ENCODE measurements at regions not wholly inside any gene's neighbourhood (a gene's known extent, or its start where the extent isn't known, plus 50 kb on each side); places are given as distances from the start of the nearest gene placed in this dataset.
A peak's percentile ranks its signal among the peaks of the same experiment; 100 is the strongest.

- H4K91ac ChIP-seq (ENCODE audit: low read length) = no peak overlapping the region
- H2AK5ac ChIP-seq (ENCODE audit: low read length, severe bottlenecking) = no peak overlapping the region
- no peak overlapping the region for H3K14ac ChIP-seq (ENCODE audit: low read length in 2 of 2)
- H3K23ac ChIP-seq (ENCODE audit: low read length in 2 of 2) = no peak overlapping the region
- no peak overlapping the region for H2BK15ac ChIP-seq (ENCODE audit: low read depth, poor library complexity, severe bottlenecking)
- no peak for DNase-seq
- H3K9me3 ChIP-seq (ENCODE audit: control insufficient read depth, low read length) = peaks cover 10% of the 10 kb centered on the region
- H2BK12ac ChIP-seq (ENCODE audit: low read length in 2 of 2) = no peak overlapping the region
- H2BK5ac ChIP-seq (ENCODE audit: low read depth, low read length, poor library complexity, severe bottlenecking) = no peak overlapping the region
- H3K9ac ChIP-seq (ENCODE audit: low read length) = no peak overlapping the region
- H3K79me1 ChIP-seq (replicated peaks; ENCODE audit: low read length, poor library complexity, severe bottlenecking) = no peaks in the 10 kb centered on the region
- peaks cover 1% of the 10 kb centered on the region for H3K4me1 ChIP-seq (ENCODE audit: control insufficient read depth, insufficient read depth, low read depth, low read length)
- no peak overlapping the region for H2AFZ ChIP-seq (ENCODE audit: low read depth, low read length)
- H3K27ac ChIP-seq (ENCODE audit: low read length, poor library complexity, severe bottlenecking) = no peak overlapping the region
- H3K36me3 ChIP-seq (ENCODE audit: control insufficient read depth in 1 of 2, insufficient read depth in 2 of 2, low read depth in 1 of 2, low read length in 2 of 2) = no peaks in the 10 kb centered on the region
- no peak overlapping the region for H3K4me2 ChIP-seq (ENCODE audit: low read length, poor library complexity, severe bottlenecking)
- no peak overlapping the region for H2BK120ac ChIP-seq (ENCODE audit: low read depth, low read length)
- no peak overlapping the region for H3K4me3 ChIP-seq (ENCODE audit: insufficient read depth in 1 of 2, low read depth in 1 of 2, low read length in 2 of 2)
- H3K4ac ChIP-seq (ENCODE audit: low read depth in 1 of 2, low read length in 2 of 2) = no peak overlapping the region
- no peaks in the 10 kb centered on the region for H3K27me3 ChIP-seq (ENCODE audit: control insufficient read depth in 1 of 2, insufficient read depth in 1 of 2, low read length in 2 of 2)
- H4K8ac ChIP-seq (ENCODE audit: low read length) = no peak overlapping the region
- no peak overlapping the region for H3K18ac ChIP-seq (ENCODE audit: low read depth in 1 of 2, low read length in 2 of 2)
Measured at GRCh38 chr9:79383096-79383495, 188.7 kb upstream of the TLE4 start.

- no peak overlapping the region for H2BK15ac ChIP-seq (ENCODE audit: low read depth, poor library complexity, severe bottlenecking)
- no peak overlapping the region for H3K4me3 ChIP-seq (ENCODE audit: insufficient read depth in 1 of 2, low read depth in 1 of 2, low read length in 2 of 2)
- no peak overlapping the region for H3K23ac ChIP-seq (ENCODE audit: low read length in 2 of 2)
- H3K14ac ChIP-seq (ENCODE audit: low read length in 2 of 2) = no peak overlapping the region
- no peak overlapping the region for H2BK120ac ChIP-seq (ENCODE audit: low read depth, low read length)
- no peak for DNase-seq
- H2AK5ac ChIP-seq (ENCODE audit: low read length, severe bottlenecking) = no peak overlapping the region
- H3K9ac ChIP-seq (ENCODE audit: low read length) = no peak overlapping the region
- H4K8ac ChIP-seq (ENCODE audit: low read length) = no peak overlapping the region
- H3K18ac ChIP-seq (ENCODE audit: low read depth in 1 of 2, low read length in 2 of 2) = no peak overlapping the region
- peaks cover 7% of the 10 kb centered on the region for H3K9me3 ChIP-seq (ENCODE audit: control insufficient read depth, low read length)
- no peaks in the 10 kb centered on the region for H3K27me3 ChIP-seq (ENCODE audit: control insufficient read depth in 1 of 2, insufficient read depth in 1 of 2, low read length in 2 of 2)
- peaks cover 1% of the 10 kb centered on the region for H3K4me1 ChIP-seq (ENCODE audit: control insufficient read depth, insufficient read depth, low read depth, low read length)
- H2BK5ac ChIP-seq (ENCODE audit: low read depth, low read length, poor library complexity, severe bottlenecking) = no peak overlapping the region
- no peak overlapping the region for H3K4ac ChIP-seq (ENCODE audit: low read depth in 1 of 2, low read length in 2 of 2)
- H3K79me1 ChIP-seq (replicated peaks; ENCODE audit: low read length, poor library complexity, severe bottlenecking) = no peaks in the 10 kb centered on the region
- H3K36me3 ChIP-seq (ENCODE audit: control insufficient read depth in 1 of 2, insufficient read depth in 2 of 2, low read depth in 1 of 2, low read length in 2 of 2) = no peaks in the 10 kb centered on the region
- no peak overlapping the region for H2BK12ac ChIP-seq (ENCODE audit: low read length in 2 of 2)
- WGBS = 100% methylated on average over 3 of the region's 5 CpGs
- no peak overlapping the region for H4K91ac ChIP-seq (ENCODE audit: low read length)
- no peak overlapping the region for H3K4me2 ChIP-seq (ENCODE audit: low read length, poor library complexity, severe bottlenecking)
- H2AFZ ChIP-seq (ENCODE audit: low read depth, low read length) = no peak overlapping the region
- H3K27ac ChIP-seq (ENCODE audit: low read length, poor library complexity, severe bottlenecking) = no peak overlapping the region
Measured at GRCh38 chr9:79384091-79384490, 187.7 kb upstream of the TLE4 start.

- Histone ChIP-seq H3K36me3 (ENCODE audit: control insufficient read depth in 1 of 2, insufficient read depth in 2 of 2, low read depth in 1 of 2, low read length in 2 of 2) (no peaks in the 10 kb centered on the region), H2BK12ac (ENCODE audit: low read length in 2 of 2) (no peak overlapping the region), H3K4me3 (ENCODE audit: insufficient read depth in 1 of 2, low read depth in 1 of 2, low read length in 2 of 2) (no peak overlapping the region), H3K9me3 (ENCODE audit: control insufficient read depth, low read length) (peaks cover 7% of the 10 kb centered on the region), H3K27me3 (ENCODE audit: control insufficient read depth in 1 of 2, insufficient read depth in 1 of 2, low read length in 2 of 2) (no peaks in the 10 kb centered on the region), H3K23ac (ENCODE audit: low read length in 2 of 2) (no peak overlapping the region), H2BK5ac (ENCODE audit: low read depth, low read length, poor library complexity, severe bottlenecking) (no peak overlapping the region), H4K8ac (ENCODE audit: low read length) (no peak overlapping the region), H3K4me2 (ENCODE audit: low read length, poor library complexity, severe bottlenecking) (no peak overlapping the region), H3K27ac (ENCODE audit: low read length, poor library complexity, severe bottlenecking) (no peak overlapping the region), H3K4me1 (ENCODE audit: control insufficient read depth, insufficient read depth, low read depth, low read length) (peaks cover 1% of the 10 kb centered on the region), H2BK15ac (ENCODE audit: low read depth, poor library complexity, severe bottlenecking) (no peak overlapping the region), H3K18ac (ENCODE audit: low read depth in 1 of 2, low read length in 2 of 2) (no peak overlapping the region), H2AK5ac (ENCODE audit: low read length, severe bottlenecking) (no peak overlapping the region), H3K4ac (ENCODE audit: low read depth in 1 of 2, low read length in 2 of 2) (no peak overlapping the region), H2BK120ac (ENCODE audit: low read depth, low read length) (no peak overlapping the region), H3K9ac (ENCODE audit: low read length) (no peak overlapping the region), H4K91ac (ENCODE audit: low read length) (no peak overlapping the region), H3K14ac (ENCODE audit: low read length in 2 of 2) (no peak overlapping the region), H2AFZ (ENCODE audit: low read depth, low read length) (no peak overlapping the region), H3K79me1 (replicated peaks; ENCODE audit: low read length, poor library complexity, severe bottlenecking) (no peaks in the 10 kb centered on the region)
- 77% methylated on average over 1 of the region's 1 CpG for WGBS
- no peak for DNase-seq
Measured at GRCh38 chr9:79384501-79384900, 187.3 kb upstream of the TLE4 start.

GRCh38 chr9:79387101-79387835, 184.5 kb upstream of the TLE4 start:
- Histone ChIP-seq H2AFZ (ENCODE audit: low read depth, low read length) (no peak overlapping the region), H2BK15ac (ENCODE audit: low read depth, poor library complexity, severe bottlenecking) (no peak overlapping the region), H2BK120ac (ENCODE audit: low read depth, low read length) (no peak overlapping the region), H3K36me3 (ENCODE audit: control insufficient read depth in 1 of 2, insufficient read depth in 2 of 2, low read depth in 1 of 2, low read length in 2 of 2) (no peaks in the 10 kb centered on the region), H3K27me3 (ENCODE audit: control insufficient read depth in 1 of 2, insufficient read depth in 1 of 2, low read length in 2 of 2) (no peaks in the 10 kb centered on the region), H3K9me3 (ENCODE audit: control insufficient read depth, low read length) (peaks cover 7% of the 10 kb centered on the region), H2BK12ac (ENCODE audit: low read length in 2 of 2) (no peak overlapping the region), H3K79me1 (replicated peaks; ENCODE audit: low read length, poor library complexity, severe bottlenecking) (no peaks in the 10 kb centered on the region), H4K8ac (ENCODE audit: low read length) (no peak overlapping the region), H3K4ac (ENCODE audit: low read depth in 1 of 2, low read length in 2 of 2) (no peak overlapping the region), H3K4me3 (ENCODE audit: insufficient read depth in 1 of 2, low read depth in 1 of 2, low read length in 2 of 2) (no peak overlapping the region), H3K4me1 (ENCODE audit: control insufficient read depth, insufficient read depth, low read depth, low read length) (peaks cover 1% of the 10 kb centered on the region), H3K27ac (ENCODE audit: low read length, poor library complexity, severe bottlenecking) (no peak overlapping the region), H3K23ac (ENCODE audit: low read length in 2 of 2) (no peak overlapping the region), H3K18ac (ENCODE audit: low read depth in 1 of 2, low read length in 2 of 2) (no peak overlapping the region), H3K14ac (ENCODE audit: low read length in 2 of 2) (no peak overlapping the region), H3K9ac (ENCODE audit: low read length) (no peak overlapping the region), H2AK5ac (ENCODE audit: low read length, severe bottlenecking) (no peak overlapping the region), H3K4me2 (ENCODE audit: low read length, poor library complexity, severe bottlenecking) (no peak overlapping the region), H2BK5ac (ENCODE audit: low read depth, low read length, poor library complexity, severe bottlenecking) (no peak overlapping the region), H4K91ac (ENCODE audit: low read length) (no peak overlapping the region)
- WGBS = 78% methylated on average over 4 of the region's 5 CpGs
- peak; percentile 5 for DNase-seq
